Right atrium auricular region (tissue), 2 donors: ENCODE measurements at regions not wholly inside any gene's neighbourhood (a gene's known extent, or its start where the extent isn't known, plus 50 kb on each side); places are given as distances from the start of the nearest gene placed in this dataset.

Experiments
- DNase-seq: peaks from one replicate; pipeline ENCODE4 v3.0.0-alpha.2; 2019; ENCODE audit warnings: low spot score
- H3K27ac ChIP-seq, 2 donors: fragments of 200-600 bp; sonication (generic); 1 replicate in 1 of 2; 2 replicates in 1 of 2; pipeline ENCODE4 v1.5.1; 2016 to 2019
- H3K27me3 ChIP-seq, 2 donors: fragments of 200-600 bp; sonication (generic); one replicate each; pipeline versions ENCODE4 v1.5.1 to v1.6.0; 2017 to 2019
- H3K36me3 ChIP-seq: fragments of 200-600 bp; sonication (generic); one replicate; pipeline ENCODE4 v1.5.1; 2016
- H3K4me1 ChIP-seq, 2 donors: fragments of 200-600 bp; sonication (generic); one replicate each; pipeline versions ENCODE4 v1.5.1 to v1.6.0; 2017 to 2019
- H3K4me3 ChIP-seq, 2 donors: fragments of 200-600 bp; sonication (generic); 1 replicate in 1 of 2; 2 replicates in 1 of 2; pipeline ENCODE4 v1.5.1; 2017 to 2019; ENCODE audit warnings: mild to moderate bottlenecking in 1 of 2, moderate library complexity in 1 of 2
- H3K9me3 ChIP-seq, 2 donors: fragments of 200-600 bp; sonication (generic); one replicate each; pipeline ENCODE4 v1.5.1; 2019
- TF ChIP-seq, protein P1 (sequence below), 2 donors: fragments of 200-600 bp; sonication (generic); IDR thresholded peaks; one replicate each; pipeline ENCODE4 v1.5.1; 2019; ENCODE audit warnings: antibody characterized with exemption in 2 of 2

DNA sequence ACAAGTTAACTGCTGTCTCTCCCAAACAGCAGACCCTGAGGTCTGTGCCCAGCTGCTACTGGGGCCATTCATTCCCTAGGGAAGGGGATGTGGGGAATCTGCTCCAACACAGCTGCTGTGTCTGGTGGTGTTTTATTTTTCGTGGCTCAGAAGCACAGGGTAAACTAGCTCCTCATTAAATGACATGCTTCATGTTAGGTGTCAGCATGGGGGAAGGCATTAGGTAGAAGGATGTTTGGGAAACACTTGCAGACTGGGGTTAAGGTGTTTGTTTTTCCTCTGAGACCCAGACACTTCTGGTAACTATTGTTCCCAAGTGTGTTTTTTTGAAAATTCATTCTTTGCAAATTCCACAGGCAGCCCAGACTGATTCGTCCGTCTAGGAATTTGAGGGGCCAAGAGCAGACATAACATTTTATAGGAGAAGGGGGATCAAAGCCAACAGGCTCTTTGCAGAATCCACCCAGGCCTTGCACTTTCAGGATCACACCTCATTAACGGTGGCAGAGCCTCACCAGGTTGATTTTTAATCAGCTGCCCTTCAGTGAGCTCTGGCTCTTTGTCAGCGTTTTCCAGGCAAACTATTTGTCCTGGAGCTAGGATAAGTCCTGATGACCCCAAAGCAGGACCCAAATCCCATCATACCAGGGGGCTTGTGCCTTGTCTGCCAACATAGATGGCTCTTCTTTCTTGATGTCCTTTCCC, 65.4 kb upstream of the ITGA11 start:
- Histone ChIP-seq H3K9me3 (no peaks in the 10 kb centered on the region), H3K4me1 (peaks cover 0 to 22% of the 10 kb centered on the region in 2 donors), H3K27ac (no peak overlapping the region), H3K4me3 (no peak overlapping the region), H3K36me3 (no peaks in the 10 kb centered on the region), H3K27me3 (no peaks in the 10 kb centered on the region)
- TF ChIP-seq, protein P1, sequence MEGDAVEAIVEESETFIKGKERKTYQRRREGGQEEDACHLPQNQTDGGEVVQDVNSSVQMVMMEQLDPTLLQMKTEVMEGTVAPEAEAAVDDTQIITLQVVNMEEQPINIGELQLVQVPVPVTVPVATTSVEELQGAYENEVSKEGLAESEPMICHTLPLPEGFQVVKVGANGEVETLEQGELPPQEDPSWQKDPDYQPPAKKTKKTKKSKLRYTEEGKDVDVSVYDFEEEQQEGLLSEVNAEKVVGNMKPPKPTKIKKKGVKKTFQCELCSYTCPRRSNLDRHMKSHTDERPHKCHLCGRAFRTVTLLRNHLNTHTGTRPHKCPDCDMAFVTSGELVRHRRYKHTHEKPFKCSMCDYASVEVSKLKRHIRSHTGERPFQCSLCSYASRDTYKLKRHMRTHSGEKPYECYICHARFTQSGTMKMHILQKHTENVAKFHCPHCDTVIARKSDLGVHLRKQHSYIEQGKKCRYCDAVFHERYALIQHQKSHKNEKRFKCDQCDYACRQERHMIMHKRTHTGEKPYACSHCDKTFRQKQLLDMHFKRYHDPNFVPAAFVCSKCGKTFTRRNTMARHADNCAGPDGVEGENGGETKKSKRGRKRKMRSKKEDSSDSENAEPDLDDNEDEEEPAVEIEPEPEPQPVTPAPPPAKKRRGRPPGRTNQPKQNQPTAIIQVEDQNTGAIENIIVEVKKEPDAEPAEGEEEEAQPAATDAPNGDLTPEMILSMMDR (IDR thresholded peaks at IDR 0.05), result no peak
- no peak for DNase-seq

GRCh38 chr15:68498076-68498475, 66.1 kb upstream of the ITGA11 start:
- Histone ChIP-seq H3K27ac (no peak overlapping the region), H3K9me3 (no peaks in the 10 kb centered on the region), H3K4me3 (no peak overlapping the region), H3K27me3 (no peaks in the 10 kb centered on the region), H3K4me1 (peaks cover 0 to 20% of the 10 kb centered on the region in 2 donors), H3K36me3 (no peaks in the 10 kb centered on the region)
- DNase-seq, result no peak
- TF ChIP-seq, protein P1 (IDR thresholded peaks at IDR 0.05), result no peak

GRCh38 chr15:68499620-68500312, 67.8 kb upstream of the ITGA11 start:
- no peak for DNase-seq
- no peaks in the 10 kb centered on the region for H3K9me3 ChIP-seq
- H3K36me3 ChIP-seq, result no peaks in the 10 kb centered on the region
- H3K27ac ChIP-seq, result no peak overlapping the region
- peaks cover 0 to 18% of the 10 kb centered on the region in 2 donors for H3K4me1 ChIP-seq
- H3K4me3 ChIP-seq, result no peak overlapping the region
- TF ChIP-seq, protein P1 (IDR thresholded peaks at IDR 0.05), result no peak
- H3K27me3 ChIP-seq, result no peaks in the 10 kb centered on the region

- no peak for DNase-seq
- H3K27ac ChIP-seq, result peak overlapping the region; percentile 9 to 23
These were observed 68.6 kb upstream of the ITGA11 start for GRCh38 chr15:68500363-68501258.

DNA sequence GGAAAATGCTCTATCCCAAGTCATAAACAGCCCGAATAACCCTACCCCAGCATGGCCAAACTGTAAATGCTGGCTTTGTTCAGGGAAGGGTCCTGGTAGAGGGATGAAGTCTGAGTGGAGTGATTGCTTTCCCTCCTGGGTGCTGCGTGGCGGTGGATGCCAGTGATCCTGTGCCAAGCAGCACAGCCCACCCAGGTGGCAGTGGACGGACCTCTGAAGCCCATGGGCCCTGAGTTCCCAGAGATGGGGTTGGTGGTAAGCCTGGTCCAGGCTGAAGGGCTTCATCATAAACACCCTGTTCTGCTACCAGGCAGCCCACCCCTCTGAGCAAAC, 69.3 kb upstream of the ITGA11 start:
- DNase-seq, result no peak

More at GRCh38 chr15:68500363-68501258, 68.6 kb upstream of the ITGA11 start:
- Histone ChIP-seq H3K9me3 (no peaks in the 10 kb centered on the region), H3K27me3 (no peaks in the 10 kb centered on the region), H3K36me3 (no peaks in the 10 kb centered on the region), H3K4me1 (peaks cover 0 to 20% of the 10 kb centered on the region in 2 donors), H3K4me3 (no peak overlapping the region)
- TF ChIP-seq, protein P1 (IDR thresholded peaks at IDR 0.05), result no peak

More for the DNA sequence above, 69.3 kb upstream of the ITGA11 start:
- H3K4me3 ChIP-seq, result no peak overlapping the region
- TF ChIP-seq, protein P1 (IDR thresholded peaks at IDR 0.05), result no peak
- H3K36me3 ChIP-seq, result no peaks in the 10 kb centered on the region
- H3K27me3 ChIP-seq, result no peaks in the 10 kb centered on the region
- H3K27ac ChIP-seq, result peak overlapping the region in 1 of 2 donors; percentile 9
- no peaks in the 10 kb centered on the region for H3K9me3 ChIP-seq
- H3K4me1 ChIP-seq, result peaks cover 0 to 20% of the 10 kb centered on the region in 2 donors
